Right lobe of liver (tissue), 4 donors: ENCODE measurements at regions not wholly inside any gene's neighbourhood (a gene's known extent, or its start where the extent isn't known, plus 50 kb on each side); places are given as distances from the start of the nearest gene placed in this dataset.

Experiments
- CTCF ChIP-seq, 4 donors: fragments of 200-600 bp in 3 of 4; fragments of 450-650 bp in 1 of 4; IDR thresholded peaks; one replicate each; pipeline versions ENCODE4 v1.5.1 to v1.8.0; 2016 to 2022; ENCODE audit warnings: antibody characterized with exemption in 4 of 4, mild to moderate bottlenecking in 2 of 4
- POLR2A ChIP-seq: fragments of 450-650 bp; IDR thresholded peaks from one replicate; pipeline ENCODE4 v1.6.1; 2017; ENCODE audit warnings: antibody characterized with exemption, mild to moderate bottlenecking
- donor health status: DM: no; HTN: no; CAD: no.
- donor health status: DM: no; HTN: no; CAD: no.
- donor health status: DM: no; HTN: yes; CAD: no.

- TF ChIP-seq POLR2A (no peak), CTCF (IDR thresholded peaks at IDR 0.05) (no peak)
Measured at GRCh38 chr5:116862632-116863455, 288.2 kb upstream of the SEMA6A start.
